ENCODE measurements at regions not wholly inside any gene's neighbourhood (a gene's known extent, or its start where the extent isn't known, plus 50 kb on each side); places are given as distances from the start of the nearest gene placed in this dataset.

DNA sequence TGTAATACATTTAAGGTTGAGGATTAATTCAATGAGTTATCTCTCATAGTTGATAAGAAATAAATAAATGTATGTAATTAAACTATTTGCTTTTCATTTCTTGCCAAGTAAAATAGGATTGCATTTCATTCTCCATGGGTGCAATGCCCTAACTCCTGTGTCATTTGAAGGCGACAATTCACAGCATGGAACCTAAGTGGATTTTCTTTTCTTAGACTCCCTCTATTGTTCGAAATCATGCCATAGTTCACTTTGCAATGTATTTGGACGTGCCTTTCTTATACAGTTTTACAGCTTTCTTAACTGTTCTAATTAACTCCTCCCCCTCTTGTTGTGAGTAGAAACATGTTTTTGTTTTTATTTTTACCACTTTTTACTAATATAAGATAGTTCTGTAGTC, 263.0 kb downstream of the B3GLCT start:
- no peak for FAIRE-seq
- DNase-seq (ENCODE audit: insufficient read length, low spot score), result no peak
- no peak for TF ChIP-seq SPI1 (IDR thresholded peaks at IDR 0.05; ENCODE audit: low read depth, low read length)
- no peak for TF ChIP-seq TAF1 (IDR thresholded peaks at IDR 0.05; ENCODE audit: low read depth, low read length)
- no peak for TF ChIP-seq POLR2AphosphoS5 (IDR thresholded peaks at IDR 0.05; ENCODE audit: low read depth, low read length)
- TF ChIP-seq PAX5 (IDR thresholded peaks at IDR 0.05; ENCODE audit: insufficient read depth, low read length, severe bottlenecking), result no peak
- TF ChIP-seq POU2F2 (IDR thresholded peaks at IDR 0.05; ENCODE audit: low read depth, low read length), result no peak
- TF ChIP-seq POLR2A (IDR thresholded peaks at IDR 0.05; ENCODE audit: low read depth, low read length), result no peak

DNA sequence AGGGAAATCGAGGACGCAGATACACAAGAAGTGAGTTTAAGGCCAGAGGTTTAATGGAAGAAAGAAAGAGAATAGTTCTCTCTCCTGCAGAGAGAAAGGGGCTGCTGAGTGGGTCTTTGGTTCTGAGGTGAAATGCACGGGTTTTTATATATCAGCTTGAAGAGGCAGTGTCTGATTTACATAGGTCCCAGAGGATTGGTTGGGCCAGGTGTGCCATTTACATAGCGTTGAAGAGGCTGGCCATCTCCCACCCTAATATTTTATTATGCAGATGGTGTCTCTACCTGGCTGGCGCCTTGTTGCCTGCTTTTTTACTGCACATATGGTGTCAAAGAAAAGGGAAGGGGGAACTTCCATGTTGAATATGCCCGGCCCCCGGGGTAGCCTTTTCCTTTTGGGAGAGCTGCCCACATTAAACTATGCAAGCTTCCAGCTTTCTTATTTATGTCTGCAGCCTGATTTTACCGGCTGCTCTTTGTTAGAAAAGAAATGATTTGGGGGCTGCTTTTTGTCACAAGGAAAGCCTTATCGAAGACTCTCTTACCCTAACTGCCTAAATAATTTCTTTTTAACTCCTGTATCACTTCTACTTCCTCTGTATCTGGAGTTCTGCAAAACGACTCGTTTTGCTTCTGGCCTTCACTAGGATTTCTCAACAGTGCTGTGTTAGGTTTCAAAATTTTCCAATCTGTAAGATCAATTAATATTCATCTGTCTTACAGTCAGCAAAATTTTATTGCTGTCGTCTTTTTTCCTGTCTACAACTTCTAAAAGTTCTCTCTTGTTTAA, 268.5 kb downstream of the B3GLCT start:
- TF ChIP-seq PAX5 (IDR thresholded peaks at IDR 0.05; ENCODE audit: insufficient read depth, low read length, severe bottlenecking), result no peak
- no peak for TF ChIP-seq POLR2AphosphoS5 (IDR thresholded peaks at IDR 0.05; ENCODE audit: low read depth, low read length)
- TF ChIP-seq SPI1 (IDR thresholded peaks at IDR 0.05; ENCODE audit: low read depth, low read length), result no peak
- TF ChIP-seq TAF1 (IDR thresholded peaks at IDR 0.05; ENCODE audit: low read depth, low read length), result no peak
- TF ChIP-seq POLR2A (IDR thresholded peaks at IDR 0.05; ENCODE audit: low read depth, low read length), result no peak
- no peak for TF ChIP-seq POU2F2 (IDR thresholded peaks at IDR 0.05; ENCODE audit: low read depth, low read length)
- FAIRE-seq (no peak), DNase-seq (ENCODE audit: insufficient read length, low spot score) (no peak)

DNA sequence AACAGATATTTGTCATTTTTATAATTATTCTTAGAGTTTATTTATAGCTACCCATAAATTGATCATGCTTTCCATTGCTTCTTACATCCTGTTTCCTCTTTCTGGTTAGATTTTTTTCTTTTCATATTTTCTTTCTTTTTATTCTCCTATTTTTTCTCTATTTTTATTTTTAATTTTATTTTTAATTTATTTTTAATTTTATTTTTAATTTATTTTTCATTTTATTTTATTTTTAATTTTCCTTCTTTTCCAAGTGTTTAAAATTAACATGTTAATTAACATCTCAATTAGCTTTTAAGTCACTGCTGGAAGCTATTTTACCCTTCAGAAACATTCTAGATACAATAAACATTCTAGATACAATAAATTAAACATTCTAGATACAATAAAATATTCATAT, 269.6 kb downstream of the B3GLCT start:
- FAIRE-seq, result no peak
- no peak for DNase-seq (ENCODE audit: insufficient read length, low spot score)
- TF ChIP-seq TAF1 (IDR thresholded peaks at IDR 0.05; ENCODE audit: low read depth, low read length) (no peak), POLR2A (IDR thresholded peaks at IDR 0.05; ENCODE audit: low read depth, low read length) (no peak), POU2F2 (IDR thresholded peaks at IDR 0.05; ENCODE audit: low read depth, low read length) (no peak), PAX5 (IDR thresholded peaks at IDR 0.05; ENCODE audit: insufficient read depth, low read length, severe bottlenecking) (no peak), POLR2AphosphoS5 (IDR thresholded peaks at IDR 0.05; ENCODE audit: low read depth, low read length) (no peak), SPI1 (IDR thresholded peaks at IDR 0.05; ENCODE audit: low read depth, low read length) (no peak)

DNA sequence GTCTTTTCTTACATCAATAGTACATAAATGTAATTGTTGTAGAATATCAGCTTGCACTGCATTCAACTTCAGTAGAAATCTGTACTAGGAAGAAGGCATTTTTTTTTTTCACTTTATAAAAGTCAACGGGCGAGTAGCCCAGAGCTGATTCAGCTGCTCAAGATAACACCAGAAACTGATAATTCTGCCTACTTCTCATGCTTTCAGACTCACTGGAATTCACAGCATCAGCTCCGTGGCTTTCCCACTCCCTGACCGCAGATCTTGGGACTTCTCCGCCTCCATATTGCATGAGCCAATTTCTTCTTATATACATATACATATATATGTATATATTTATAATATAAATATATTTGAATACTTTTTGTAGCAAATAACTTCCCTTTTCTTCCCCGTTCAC, 263.1 kb upstream of the RXFP2 start:
- FAIRE-seq (no peak), DNase-seq (ENCODE audit: insufficient read length, low spot score) (no peak)
- TF ChIP-seq POLR2A (IDR thresholded peaks at IDR 0.05; ENCODE audit: low read depth, low read length) (no peak), TAF1 (IDR thresholded peaks at IDR 0.05; ENCODE audit: low read depth, low read length) (no peak), POLR2AphosphoS5 (IDR thresholded peaks at IDR 0.05; ENCODE audit: low read depth, low read length) (no peak), PAX5 (IDR thresholded peaks at IDR 0.05; ENCODE audit: insufficient read depth, low read length, severe bottlenecking) (no peak), POU2F2 (IDR thresholded peaks at IDR 0.05; ENCODE audit: low read depth, low read length) (no peak), SPI1 (IDR thresholded peaks at IDR 0.05; ENCODE audit: low read depth, low read length) (no peak)

DNA sequence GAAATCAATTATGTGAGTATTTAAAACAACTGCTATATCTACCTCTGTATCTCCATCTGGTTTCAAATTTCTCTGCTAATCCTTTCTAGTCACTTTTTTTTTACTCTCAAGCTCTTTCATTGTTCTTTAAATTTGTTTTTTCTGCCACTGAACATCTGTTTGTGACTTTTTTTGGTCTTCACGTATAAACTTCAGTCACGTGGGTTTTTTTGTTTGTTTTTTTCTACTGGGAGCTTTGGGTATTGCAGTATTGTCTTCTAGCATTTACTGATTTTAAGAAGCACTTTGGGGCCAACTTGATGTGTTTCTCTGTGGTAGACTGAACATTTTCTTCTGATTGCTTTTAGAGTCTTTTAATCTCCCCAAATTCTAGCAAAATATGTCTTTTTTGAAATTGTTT, 262.6 kb upstream of the RXFP2 start:
- DNase-seq (ENCODE audit: insufficient read length, low spot score) (no peak), FAIRE-seq (no peak)
- TF ChIP-seq POU2F2 (IDR thresholded peaks at IDR 0.05; ENCODE audit: low read depth, low read length) (no peak), TAF1 (IDR thresholded peaks at IDR 0.05; ENCODE audit: low read depth, low read length) (no peak), POLR2AphosphoS5 (IDR thresholded peaks at IDR 0.05; ENCODE audit: low read depth, low read length) (no peak), SPI1 (IDR thresholded peaks at IDR 0.05; ENCODE audit: low read depth, low read length) (no peak), PAX5 (IDR thresholded peaks at IDR 0.05; ENCODE audit: insufficient read depth, low read length, severe bottlenecking) (no peak), POLR2A (IDR thresholded peaks at IDR 0.05; ENCODE audit: low read depth, low read length) (no peak)

DNA sequence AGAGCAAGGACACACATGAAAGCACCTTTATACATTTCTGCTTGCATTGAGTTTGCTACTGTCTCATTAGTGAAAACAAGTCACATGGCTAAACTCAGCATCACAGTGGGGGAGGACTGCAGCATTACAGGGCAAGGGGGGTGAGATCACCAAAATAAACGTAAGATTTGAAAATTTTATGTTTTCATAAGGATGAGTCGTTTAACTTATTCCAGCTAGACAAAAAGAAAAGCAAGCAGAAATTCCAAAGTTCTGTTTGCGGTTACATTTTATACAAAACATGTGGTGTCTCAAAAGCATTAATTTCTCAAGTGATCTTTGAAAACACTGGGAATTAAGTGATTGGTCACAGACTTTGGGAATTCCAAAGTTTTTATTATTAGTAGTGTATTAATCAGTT, 261.4 kb upstream of the RXFP2 start:
- DNase-seq (ENCODE audit: insufficient read length, low spot score) (no peak), FAIRE-seq (no peak)
- no peak for TF ChIP-seq SPI1 (IDR thresholded peaks at IDR 0.05; ENCODE audit: low read depth, low read length)
- no peak for TF ChIP-seq POLR2A (IDR thresholded peaks at IDR 0.05; ENCODE audit: low read depth, low read length)
- TF ChIP-seq TAF1 (IDR thresholded peaks at IDR 0.05; ENCODE audit: low read depth, low read length), result no peak
- TF ChIP-seq POLR2AphosphoS5 (IDR thresholded peaks at IDR 0.05; ENCODE audit: low read depth, low read length), result no peak
- no peak for TF ChIP-seq POU2F2 (IDR thresholded peaks at IDR 0.05; ENCODE audit: low read depth, low read length)
- TF ChIP-seq PAX5 (IDR thresholded peaks at IDR 0.05; ENCODE audit: insufficient read depth, low read length, severe bottlenecking), result no peak

DNA sequence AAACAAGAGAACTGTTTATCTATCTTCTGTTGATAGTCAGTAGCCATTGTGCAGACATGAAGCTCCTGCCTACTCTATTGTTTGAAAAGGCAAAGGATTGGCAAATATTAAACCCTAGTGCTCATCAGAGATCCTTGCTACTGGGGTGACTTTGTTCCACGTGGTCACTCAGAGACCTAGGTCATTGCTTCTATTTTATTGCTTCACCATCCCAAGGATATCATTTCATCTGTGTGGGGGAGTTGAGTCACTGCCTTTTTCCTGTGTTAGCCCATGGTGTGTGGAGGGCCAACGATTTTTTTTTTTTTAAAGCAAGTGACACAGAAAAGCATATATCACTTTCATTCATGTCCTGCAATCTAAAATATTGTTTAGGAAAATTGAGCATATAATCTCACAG, 254.1 kb upstream of the RXFP2 start:
- TF ChIP-seq POU2F2 (IDR thresholded peaks at IDR 0.05; ENCODE audit: low read depth, low read length) (no peak), PAX5 (IDR thresholded peaks at IDR 0.05; ENCODE audit: insufficient read depth, low read length, severe bottlenecking) (no peak), POLR2A (IDR thresholded peaks at IDR 0.05; ENCODE audit: low read depth, low read length) (no peak), POLR2AphosphoS5 (IDR thresholded peaks at IDR 0.05; ENCODE audit: low read depth, low read length) (no peak), TAF1 (IDR thresholded peaks at IDR 0.05; ENCODE audit: low read depth, low read length) (no peak), SPI1 (IDR thresholded peaks at IDR 0.05; ENCODE audit: low read depth, low read length) (no peak)
- FAIRE-seq, result no peak
- no peak for DNase-seq (ENCODE audit: insufficient read length, low spot score)

DNA sequence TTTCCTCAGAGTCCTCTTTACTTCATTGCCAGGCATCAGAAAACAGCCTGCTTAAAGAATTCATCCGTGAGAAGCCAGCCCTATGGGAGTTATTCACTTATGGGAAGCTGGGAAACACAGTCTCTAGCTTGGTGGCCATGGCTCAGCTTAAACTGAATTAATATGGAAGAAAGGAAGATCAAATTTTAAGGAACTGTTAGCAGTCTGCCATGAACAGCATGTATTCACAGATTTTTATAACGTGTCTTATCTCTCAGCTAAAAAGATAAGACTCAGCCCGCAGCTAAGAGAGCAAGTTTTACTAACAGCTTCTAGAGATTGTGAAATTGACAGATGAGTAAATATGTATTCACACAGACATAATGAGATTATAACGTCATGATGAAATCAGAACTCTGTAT, 253.7 kb upstream of the RXFP2 start:
- DNase-seq (ENCODE audit: insufficient read length, low spot score), result no peak
- no peak for TF ChIP-seq TAF1 (IDR thresholded peaks at IDR 0.05; ENCODE audit: low read depth, low read length)
- TF ChIP-seq POU2F2 (IDR thresholded peaks at IDR 0.05; ENCODE audit: low read depth, low read length), result no peak
- no peak for TF ChIP-seq SPI1 (IDR thresholded peaks at IDR 0.05; ENCODE audit: low read depth, low read length)
- TF ChIP-seq PAX5 (IDR thresholded peaks at IDR 0.05; ENCODE audit: insufficient read depth, low read length, severe bottlenecking), result no peak
- no peak for TF ChIP-seq POLR2A (IDR thresholded peaks at IDR 0.05; ENCODE audit: low read depth, low read length)
- FAIRE-seq, result no peak

DNA sequence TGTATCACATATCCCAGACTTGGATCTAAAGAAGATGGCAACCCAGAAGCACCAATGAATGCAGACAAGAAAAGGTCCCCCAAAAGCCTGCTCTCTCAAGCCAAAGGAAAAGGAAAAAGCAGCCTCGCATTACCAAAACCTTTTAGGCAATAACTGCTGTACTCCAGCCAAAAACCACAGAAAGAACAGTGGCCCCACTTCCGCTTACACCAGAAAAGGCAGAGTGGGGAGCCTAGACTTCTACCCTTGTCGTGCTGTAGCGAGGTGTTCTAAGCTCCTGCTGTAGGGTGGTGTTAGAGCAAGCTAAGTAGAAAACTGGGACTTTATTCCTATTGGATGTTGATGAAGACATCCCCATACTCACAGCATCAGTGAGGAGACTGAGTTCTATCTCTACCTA, 244.0 kb upstream of the RXFP2 start:
- TF ChIP-seq TAF1 (IDR thresholded peaks at IDR 0.05; ENCODE audit: low read depth, low read length) (no peak), PAX5 (IDR thresholded peaks at IDR 0.05; ENCODE audit: insufficient read depth, low read length, severe bottlenecking) (no peak), POLR2A (IDR thresholded peaks at IDR 0.05; ENCODE audit: low read depth, low read length) (no peak), SPI1 (IDR thresholded peaks at IDR 0.05; ENCODE audit: low read depth, low read length) (no peak), POLR2AphosphoS5 (IDR thresholded peaks at IDR 0.05; ENCODE audit: low read depth, low read length) (no peak), POU2F2 (IDR thresholded peaks at IDR 0.05; ENCODE audit: low read depth, low read length) (no peak)
- no peak for DNase-seq (ENCODE audit: insufficient read length, low spot score)
- no peak for FAIRE-seq

All from GM12891 (cell line).